Type B pancreatic cell (in vitro differentiated cells): ENCODE measurements at regions not wholly inside any gene's neighbourhood (a gene's known extent, or its start where the extent isn't known, plus 50 kb on each side); places are given as distances from the start of the nearest gene placed in this dataset.
"Not testable (repeated sequence)": the region's sequence is repeated elsewhere in the genome, so short reads cannot be mapped to it uniquely, and the experiment has no call there.

Experiments
- DNase-seq: peaks from one replicate; pipeline ENCODE4 v3.0.0; 2021; ENCODE audit warnings: mixed read lengths; ENCODE audit not compliant: unreplicated experiment; ENCODE audit errors: extremely low spot score
- H3K27ac Mint-ChIP-seq: 2 replicates; pipeline ENCODE4 v1.8.0; 2021; ENCODE audit warnings: mild to moderate bottlenecking, mixed read lengths
- H3K27me3 Mint-ChIP-seq: 2 replicates; pipeline ENCODE4 v1.8.0; 2021; ENCODE audit warnings: mixed read lengths
- H3K36me3 Mint-ChIP-seq: 2 replicates; pipeline ENCODE4 v1.8.0; 2021; ENCODE audit warnings: mixed read lengths
- H3K4me1 Mint-ChIP-seq: one replicate; pipeline ENCODE4 v1.8.0; 2021; ENCODE audit warnings: mixed read lengths; ENCODE audit not compliant: unreplicated experiment
- H3K4me3 Mint-ChIP-seq: 2 replicates; pipeline ENCODE4 v1.8.0; 2021; ENCODE audit warnings: mild to moderate bottlenecking, mixed read lengths
- H3K9me3 Mint-ChIP-seq: 2 replicates; pipeline ENCODE4 v1.8.0; 2021; ENCODE audit warnings: mixed read lengths
- CTCF ChIP-seq: fragments of 200-600 bp; sonication (generic); conservative IDR thresholded peaks from 2 replicates; pipeline ENCODE4 v1.5.0; 2021; ENCODE audit warnings: antibody characterized with exemption, mild to moderate bottlenecking

GRCh38 chr4:57191523-57192034 lies 81.4 kb upstream of the IGFBP7 start:
- no peak for TF ChIP-seq CTCF
- peaks cover 19% of the 10 kb centered on the region for H3K4me1 Mint-ChIP-seq
- no peak overlapping the region for H3K27ac Mint-ChIP-seq
- no peak for DNase-seq
- peaks cover 3% of the 10 kb centered on the region for H3K27me3 Mint-ChIP-seq
- H3K4me3 Mint-ChIP-seq: no peak overlapping the region
- H3K9me3 Mint-ChIP-seq: peaks cover 16% of the 10 kb centered on the region
- H3K36me3 Mint-ChIP-seq: no peaks in the 10 kb centered on the region

GRCh38 chr4:57190601-57191481 lies 80.7 kb upstream of the IGFBP7 start:
- Mint-ChIP-seq H3K36me3 (no peaks in the 10 kb centered on the region), H3K9me3 (peaks cover 16% of the 10 kb centered on the region), H3K27me3 (peaks cover 3% of the 10 kb centered on the region), H3K4me3 (no peak overlapping the region), H3K4me1 (peaks cover 19% of the 10 kb centered on the region), H3K27ac (no peak overlapping the region)
- no peak for DNase-seq
- TF ChIP-seq CTCF: peak; percentile 79

- no peak for TF ChIP-seq CTCF
- Mint-ChIP-seq H3K9me3 (peaks cover 15% of the 10 kb centered on the region), H3K4me3 (no peak overlapping the region), H3K27ac (no peak overlapping the region), H3K36me3 (no peaks in the 10 kb centered on the region), H3K4me1 (peaks cover 10% of the 10 kb centered on the region), H3K27me3 (no peaks in the 10 kb centered on the region)
- DNase-seq: no peak
Measured at GRCh38 chr4:57187246-57187645, 77.1 kb upstream of the IGFBP7 start.

- Mint-ChIP-seq H3K4me1 (peaks cover 6% of the 10 kb centered on the region), H3K27ac (no peak overlapping the region), H3K9me3 (peaks cover 15% of the 10 kb centered on the region), H3K36me3 (no peaks in the 10 kb centered on the region), H3K4me3 (no peak overlapping the region), H3K27me3 (no peaks in the 10 kb centered on the region)
- DNase-seq: no peak
- no peak for TF ChIP-seq CTCF
Measured at GRCh38 chr4:57184378-57185029, 74.3 kb upstream of the IGFBP7 start.

- Mint-ChIP-seq H3K9me3 (peaks cover 5% of the 10 kb centered on the region), H3K36me3 (no peaks in the 10 kb centered on the region), H3K4me1 (peaks cover 9% of the 10 kb centered on the region), H3K4me3 (no peak overlapping the region), H3K27me3 (no peaks in the 10 kb centered on the region), H3K27ac (no peak overlapping the region)
- DNase-seq: no peak
- TF ChIP-seq CTCF: no peak
Measured at GRCh38 chr4:57182132-57182874, 72.1 kb upstream of the IGFBP7 start.

GRCh38 chr4:57173136-57173535 lies 63.0 kb upstream of the IGFBP7 start:
- not testable (repeated sequence) for DNase-seq, H3K4me3 Mint-ChIP-seq, H3K36me3 Mint-ChIP-seq, H3K9me3 Mint-ChIP-seq, H3K27me3 Mint-ChIP-seq, H3K27ac Mint-ChIP-seq
- peaks cover 12% of the 10 kb centered on the region for H3K4me1 Mint-ChIP-seq
